Nephron (organoid): ENCODE measurements at regions not wholly inside any gene's neighbourhood (a gene's known extent, or its start where the extent isn't known, plus 50 kb on each side); places are given as distances from the start of the nearest gene placed in this dataset.

Experiments used
- H3K27ac Mint-ChIP-seq, 3 experiments: 2 replicates each; pipeline ENCODE4 v1.8.0; 2020; ENCODE audit warnings: mixed read lengths in 3 of 3, mild to moderate bottlenecking in 2 of 3, moderate library complexity in 1 of 3
- H3K27me3 Mint-ChIP-seq: 2 replicates; pipeline ENCODE4 v1.8.0; 2021; ENCODE audit warnings: low read depth, mild to moderate bottlenecking, moderate library complexity, mixed read lengths
- H3K36me3 Mint-ChIP-seq: 2 replicates; pipeline ENCODE4 v1.8.0; 2020; ENCODE audit warnings: low read depth, mixed read lengths
- H3K4me1 Mint-ChIP-seq: 2 replicates; pipeline ENCODE4 v1.8.0; 2020; ENCODE audit warnings: mixed read lengths
- H3K4me3 Mint-ChIP-seq, 3 experiments: 2 replicates each; pipeline ENCODE4 v1.8.0; 2020; ENCODE audit warnings: mild to moderate bottlenecking in 3 of 3, mixed read lengths in 3 of 3, moderate library complexity in 2 of 3
- H3K9me3 Mint-ChIP-seq: 2 replicates; pipeline ENCODE4 v1.8.0; 2020; ENCODE audit warnings: mixed read lengths
- TF ChIP-seq, protein P1 (sequence below), 3 experiments: fragments of 200-600 bp; sonication (generic); IDR thresholded peaks; one replicate each; pipeline ENCODE4 v1.5.0; 2021; ENCODE audit warnings: antibody characterized with exemption in 3 of 3; ENCODE audit not compliant: unreplicated experiment in 3 of 3

DNA sequence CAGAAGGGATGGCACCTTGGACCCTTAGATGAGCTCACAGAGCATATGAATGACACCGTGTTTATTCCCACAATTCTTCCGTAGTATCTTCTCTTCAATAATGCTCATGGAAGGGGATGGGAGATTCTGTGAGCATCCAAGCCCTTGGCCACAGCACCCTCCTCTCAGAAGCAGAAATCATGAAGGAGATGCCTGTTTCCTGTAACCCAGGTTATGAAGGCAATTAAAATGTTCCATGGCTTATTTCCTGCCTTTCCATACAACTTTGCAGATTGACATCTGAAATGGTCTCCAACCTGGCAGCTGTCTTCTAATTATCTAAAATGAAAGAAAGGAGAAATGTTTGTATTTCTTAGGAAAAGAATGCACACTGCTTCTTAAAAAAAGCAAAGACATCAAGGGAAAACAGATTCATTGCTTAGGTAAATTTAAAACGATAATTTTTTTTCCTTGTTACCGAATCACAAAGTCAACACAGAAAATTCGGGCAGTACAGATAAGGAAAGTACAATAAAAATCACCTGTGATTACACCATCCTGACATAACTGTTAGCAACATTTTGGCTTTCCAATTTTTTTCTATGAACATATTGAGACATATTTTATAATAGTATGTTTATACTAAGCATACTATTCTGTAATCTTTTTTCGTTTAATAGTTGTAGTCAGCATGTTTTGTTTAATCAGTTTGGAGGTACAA lies 128.5 kb downstream of the SQOR start:
- Mint-ChIP-seq H3K4me1 (no peaks in the 10 kb centered on the region), H3K27me3 (no peaks in the 10 kb centered on the region), H3K4me3 (no peak overlapping the region), H3K27ac (no peak overlapping the region), H3K36me3 (no peaks in the 10 kb centered on the region), H3K9me3 (peaks cover 7% of the 10 kb centered on the region)
- TF ChIP-seq, protein P1, sequence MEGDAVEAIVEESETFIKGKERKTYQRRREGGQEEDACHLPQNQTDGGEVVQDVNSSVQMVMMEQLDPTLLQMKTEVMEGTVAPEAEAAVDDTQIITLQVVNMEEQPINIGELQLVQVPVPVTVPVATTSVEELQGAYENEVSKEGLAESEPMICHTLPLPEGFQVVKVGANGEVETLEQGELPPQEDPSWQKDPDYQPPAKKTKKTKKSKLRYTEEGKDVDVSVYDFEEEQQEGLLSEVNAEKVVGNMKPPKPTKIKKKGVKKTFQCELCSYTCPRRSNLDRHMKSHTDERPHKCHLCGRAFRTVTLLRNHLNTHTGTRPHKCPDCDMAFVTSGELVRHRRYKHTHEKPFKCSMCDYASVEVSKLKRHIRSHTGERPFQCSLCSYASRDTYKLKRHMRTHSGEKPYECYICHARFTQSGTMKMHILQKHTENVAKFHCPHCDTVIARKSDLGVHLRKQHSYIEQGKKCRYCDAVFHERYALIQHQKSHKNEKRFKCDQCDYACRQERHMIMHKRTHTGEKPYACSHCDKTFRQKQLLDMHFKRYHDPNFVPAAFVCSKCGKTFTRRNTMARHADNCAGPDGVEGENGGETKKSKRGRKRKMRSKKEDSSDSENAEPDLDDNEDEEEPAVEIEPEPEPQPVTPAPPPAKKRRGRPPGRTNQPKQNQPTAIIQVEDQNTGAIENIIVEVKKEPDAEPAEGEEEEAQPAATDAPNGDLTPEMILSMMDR (IDR thresholded peaks at IDR 0.05; ENCODE audit: unreplicated experiment in 3 of 3): no peak

DNA sequence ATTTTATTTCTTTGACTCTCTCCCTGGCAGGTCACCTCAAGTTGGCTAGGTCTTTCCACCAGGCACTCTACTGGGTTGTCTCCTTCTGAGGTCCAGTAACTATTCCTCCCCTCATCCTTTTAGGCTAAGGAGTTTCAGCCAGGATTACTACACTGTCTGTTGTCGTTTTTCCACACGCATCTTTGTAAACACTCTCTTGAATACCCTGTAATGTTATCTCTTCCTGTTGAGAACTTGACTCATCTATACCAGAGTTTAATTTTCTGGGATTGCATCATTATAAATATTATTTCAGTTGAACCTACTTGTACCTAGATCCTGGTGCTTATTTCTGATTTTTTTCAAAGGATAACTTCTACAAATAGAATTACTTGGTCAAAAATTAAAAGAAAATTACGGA lies 138.3 kb downstream of the SQOR start:
- Mint-ChIP-seq H3K27me3 (no peaks in the 10 kb centered on the region), H3K9me3 (no peaks in the 10 kb centered on the region), H3K4me3 (no peak overlapping the region), H3K36me3 (no peaks in the 10 kb centered on the region), H3K27ac (no peak overlapping the region), H3K4me1 (no peaks in the 10 kb centered on the region)
- TF ChIP-seq, protein P1 (IDR thresholded peaks at IDR 0.05; ENCODE audit: unreplicated experiment in 3 of 3): no peak

DNA sequence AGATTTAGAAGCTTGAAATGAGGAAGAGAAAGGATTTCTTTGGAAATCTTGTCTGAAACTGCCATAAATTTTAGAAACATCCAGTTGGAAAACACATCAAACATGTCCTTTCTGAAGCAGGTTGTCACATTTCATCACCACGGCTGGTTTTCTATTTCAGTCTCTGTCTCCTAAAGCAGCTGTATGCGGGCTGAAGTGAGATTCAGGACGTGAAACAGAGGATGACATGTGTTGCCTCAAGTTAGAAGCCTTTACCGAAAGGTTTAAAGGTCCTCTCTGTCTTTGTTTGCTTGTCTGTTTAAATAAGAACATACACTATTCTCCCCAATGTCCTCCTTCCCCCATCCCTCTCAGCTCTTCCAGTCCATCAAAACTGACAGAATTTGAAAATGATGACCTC lies 141.9 kb downstream of the SQOR start:
- Mint-ChIP-seq H3K4me3 (no peak overlapping the region), H3K4me1 (peaks cover 1% of the 10 kb centered on the region), H3K27me3 (no peaks in the 10 kb centered on the region), H3K36me3 (no peaks in the 10 kb centered on the region), H3K27ac (no peak overlapping the region), H3K9me3 (no peaks in the 10 kb centered on the region)
- TF ChIP-seq, protein P1 (IDR thresholded peaks at IDR 0.05; ENCODE audit: unreplicated experiment in 3 of 3): no peak

DNA sequence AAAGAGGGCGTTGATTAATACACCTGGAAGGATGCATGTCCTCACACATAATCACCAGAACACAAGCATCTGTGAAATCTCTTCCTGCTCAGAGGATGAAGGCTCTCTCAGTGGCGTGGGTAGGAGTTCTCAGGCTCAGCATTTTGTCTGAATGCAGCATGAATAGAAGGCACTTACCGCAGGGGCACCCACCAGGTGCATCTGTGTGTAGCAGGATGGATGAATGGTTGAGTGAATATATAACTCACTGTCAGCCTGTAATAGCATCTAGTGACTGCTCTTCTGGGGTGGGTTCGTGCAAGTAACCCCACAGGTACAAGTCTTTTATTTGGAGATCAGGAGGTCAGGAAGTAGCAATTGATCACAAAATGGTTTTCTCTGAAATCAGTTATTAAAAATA lies 143.0 kb downstream of the SQOR start:
- H3K4me3 Mint-ChIP-seq: no peak overlapping the region
- no peaks in the 10 kb centered on the region for H3K36me3 Mint-ChIP-seq
- H3K27me3 Mint-ChIP-seq: no peaks in the 10 kb centered on the region
- TF ChIP-seq, protein P1 (IDR thresholded peaks at IDR 0.05; ENCODE audit: unreplicated experiment in 3 of 3): no peak
- H3K9me3 Mint-ChIP-seq: no peaks in the 10 kb centered on the region
- peaks cover 12% of the 10 kb centered on the region for H3K4me1 Mint-ChIP-seq
- H3K27ac Mint-ChIP-seq: no peak overlapping the region

DNA sequence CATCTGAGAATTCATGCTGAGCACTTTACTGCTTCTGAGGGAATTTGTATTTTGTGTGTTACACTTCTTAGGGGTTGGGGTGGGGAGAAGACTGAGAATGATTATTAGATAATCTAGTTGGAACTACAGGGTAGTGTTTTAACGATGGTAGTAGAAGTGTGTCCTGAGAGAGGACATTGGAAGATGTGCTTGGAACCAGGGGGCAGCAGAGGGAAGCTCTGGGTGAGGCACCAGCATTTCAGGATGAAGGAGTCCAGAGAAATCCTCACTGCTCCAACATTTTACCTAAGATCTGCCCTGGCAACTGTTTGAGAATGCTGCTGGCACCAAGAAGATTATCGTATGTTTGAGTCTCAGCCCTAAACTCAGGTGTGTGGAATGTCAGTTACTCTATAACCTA lies 145.5 kb downstream of the SQOR start:
- no peaks in the 10 kb centered on the region for H3K9me3 Mint-ChIP-seq
- H3K4me1 Mint-ChIP-seq: peaks cover 14% of the 10 kb centered on the region
- H3K27me3 Mint-ChIP-seq: no peaks in the 10 kb centered on the region
- TF ChIP-seq, protein P1 (IDR thresholded peaks at IDR 0.05; ENCODE audit: unreplicated experiment in 3 of 3): no peak
- no peak overlapping the region for H3K27ac Mint-ChIP-seq
- no peaks in the 10 kb centered on the region for H3K36me3 Mint-ChIP-seq
- no peak overlapping the region for H3K4me3 Mint-ChIP-seq

DNA sequence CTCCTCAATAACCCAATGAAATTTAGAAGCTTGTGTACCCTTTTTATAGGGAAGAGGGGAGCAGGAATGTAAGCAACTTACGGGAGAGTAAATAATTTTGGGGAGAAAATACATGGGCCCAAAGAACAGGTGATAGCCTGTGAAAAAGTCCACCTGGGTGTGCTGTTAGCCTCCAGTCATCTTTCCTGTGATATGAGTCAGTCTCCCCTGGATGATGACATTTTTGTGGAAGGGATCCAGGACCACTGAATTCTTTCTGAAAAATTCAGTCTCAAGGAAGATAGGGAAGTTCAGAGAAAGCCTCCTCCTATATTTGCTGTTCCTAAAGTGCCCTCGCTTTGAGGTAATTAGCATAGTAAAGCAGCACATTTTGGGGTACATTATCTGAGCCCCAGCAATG lies 149.8 kb downstream of the SQOR start:
- no peaks in the 10 kb centered on the region for H3K36me3 Mint-ChIP-seq
- no peaks in the 10 kb centered on the region for H3K9me3 Mint-ChIP-seq
- H3K27me3 Mint-ChIP-seq: no peaks in the 10 kb centered on the region
- TF ChIP-seq, protein P1 (IDR thresholded peaks at IDR 0.05; ENCODE audit: unreplicated experiment in 3 of 3): no peak
- no peak overlapping the region for H3K4me3 Mint-ChIP-seq
- peaks cover 25% of the 10 kb centered on the region for H3K4me1 Mint-ChIP-seq
- H3K27ac Mint-ChIP-seq: no peak overlapping the region
